GM12872 (cell line): ENCODE measurements at regions not wholly inside any gene's neighbourhood (a gene's known extent, or its start where the extent isn't known, plus 50 kb on each side); places are given as distances from the start of the nearest gene placed in this dataset.

Experiments
- CTCF ChIP-seq: IDR thresholded peaks from 3 replicates; pipeline ENCODE4 v1.5.1; 2011; ENCODE audit warnings: low read depth, mild to moderate bottlenecking, low read length, moderate library complexity; ENCODE audit not compliant: insufficient read depth

GRCh38 chr2:41242001-41242331 is 790.1 kb upstream of the SLC8A1 start:
- no peak for TF ChIP-seq CTCF

GRCh38 chr2:41267929-41268659 is 779.7 kb upstream of the PKDCC start:
- no peak for TF ChIP-seq CTCF

- TF ChIP-seq CTCF = no peak
These were observed 764.6 kb upstream of the PKDCC start for GRCh38 chr2:41283079-41283775.

GRCh38 chr2:41293491-41293890 is 754.3 kb upstream of the PKDCC start:
- no peak for TF ChIP-seq CTCF

GRCh38 chr2:41294331-41294730 is 753.5 kb upstream of the PKDCC start:
- TF ChIP-seq CTCF = no peak

GRCh38 chr2:41313082-41313481 is 734.7 kb upstream of the PKDCC start:
- no peak for TF ChIP-seq CTCF

GRCh38 chr2:41314511-41315070 is 733.2 kb upstream of the PKDCC start:
- no peak for TF ChIP-seq CTCF
